GM18520 (cell line): ENCODE measurements at regions not wholly inside any gene's neighbourhood (a gene's known extent, or its start where the extent isn't known, plus 50 kb on each side); places are given as distances from the start of the nearest gene placed in this dataset.

Source experiments
- ATAC-seq: cut with Tn5 transposase; IDR thresholded peaks from one replicate; pipeline ENCODE4 v1.9.1; 2021; ENCODE audit not compliant: unreplicated experiment

- ATAC-seq: no peak
Measured at GRCh38 chr18:46262856-46263255, 158.7 kb downstream of the HAUS1 start.

GRCh38 chr18:46264255-46264654 is 160.1 kb downstream of the HAUS1 start:
- ATAC-seq: no peak

GRCh38 chr18:46265196-46266156 is 161.3 kb downstream of the HAUS1 start:
- no peak for ATAC-seq

- no peak for ATAC-seq
Measured at GRCh38 chr18:46266473-46266872, 162.3 kb downstream of the HAUS1 start.

- ATAC-seq: no peak
Measured at GRCh38 chr18:46268671-46269070, 164.5 kb downstream of the HAUS1 start.

GRCh38 chr18:46269275-46269674 is 165.1 kb downstream of the HAUS1 start:
- no peak for ATAC-seq

- ATAC-seq: no peak
Measured at GRCh38 chr18:46271488-46271887, 167.3 kb downstream of the HAUS1 start.

- no peak for ATAC-seq
Measured at GRCh38 chr18:46273861-46274260, 169.7 kb downstream of the HAUS1 start.

- ATAC-seq: no peak
Measured at GRCh38 chr18:46274266-46274665, 170.1 kb downstream of the HAUS1 start.

GRCh38 chr18:46275370-46275769 is 171.2 kb downstream of the HAUS1 start:
- ATAC-seq: no peak

GRCh38 chr18:46276748-46277147 is 172.6 kb downstream of the HAUS1 start:
- no peak for ATAC-seq

GRCh38 chr18:46278481-46279465 is 174.6 kb downstream of the HAUS1 start:
- no peak for ATAC-seq

- ATAC-seq: no peak
Measured at GRCh38 chr18:46279673-46280072, 175.5 kb downstream of the HAUS1 start.

GRCh38 chr18:46281185-46282176 is 177.3 kb downstream of the HAUS1 start:
- peak; percentile 42 for ATAC-seq

GRCh38 chr18:46282177-46282570 is 178.0 kb downstream of the HAUS1 start:
- ATAC-seq: no peak

- no peak for ATAC-seq
Measured at GRCh38 chr18:46282646-46283045, 178.5 kb downstream of the HAUS1 start.

- ATAC-seq: no peak
Measured at GRCh38 chr18:46283268-46283667, 179.1 kb downstream of the HAUS1 start.

- ATAC-seq: no peak
Measured at GRCh38 chr18:46283895-46284295, 179.7 kb downstream of the HAUS1 start.

GRCh38 chr18:46289463-46289862 is 185.3 kb downstream of the HAUS1 start:
- no peak for ATAC-seq

GRCh38 chr18:46289931-46290330 is 185.7 kb downstream of the HAUS1 start:
- no peak for ATAC-seq
